ENCODE measurements at regions not wholly inside any gene's neighbourhood (a gene's known extent, or its start where the extent isn't known, plus 50 kb on each side); places are given as distances from the start of the nearest gene placed in this dataset.

- TF ChIP-seq NFE2 (CRISPR knock-in tag; IDR thresholded peaks at IDR 0.05) (no peak), CEBPB (IDR thresholded peaks at IDR 0.05; ENCODE audit: borderline replicate concordance, low read depth, low read length) (no peak), XBP1 (CRISPR knock-in tag; IDR thresholded peaks at IDR 0.05) (no peak), MBD4 (IDR thresholded peaks at IDR 0.05; ENCODE audit: borderline replicate concordance, low read length) (no peak), CTCF (CRISPR knock-in tag; IDR thresholded peaks at IDR 0.05) (no peak), ZNF274 (CRISPR knock-in tag; IDR thresholded peaks at IDR 0.05) (no peak), CREB1 (IDR thresholded peaks at IDR 0.05) (no peak), CREB1 (CRISPR knock-in tag; IDR thresholded peaks at IDR 0.05) (no peak), ZNF276 (CRISPR knock-in tag; IDR thresholded peaks at IDR 0.05; ENCODE audit: low read depth) (no peak), CHD2 (IDR thresholded peaks at IDR 0.05; ENCODE audit: low read depth, low read length) (no peak), POLR2AphosphoS5 (IDR thresholded peaks at IDR 0.05; ENCODE audit: low read depth, low read length) (no peak), LBX2 (CRISPR knock-in tag; IDR thresholded peaks at IDR 0.05; ENCODE audit: borderline replicate concordance) (no peak)
These were observed 98.7 kb upstream of the KL start for GRCh38 chr13:32917504-32917903.

Measured in HepG2 (cell line).